GM23338 (cell line): ENCODE measurements at regions not wholly inside any gene's neighbourhood (a gene's known extent, or its start where the extent isn't known, plus 50 kb on each side); places are given as distances from the start of the nearest gene placed in this dataset.

Experiments used
- ATAC-seq: fragments of 200-7000 bp; cut with Tn5 transposase; 3 replicates; pipeline ENCODE4 v1.9.1; 2020
- DNase-seq: peaks from one replicate; pipeline ENCODE4 v3.0.0-alpha.2; 2015; ENCODE audit warnings: low spot score
- H2AFZ ChIP-seq: fragments of 200-600 bp; sonication (generic); 2 replicates; pipeline ENCODE4 v1.8.0; 2016; ENCODE audit warnings: antibody characterized with exemption, mild to moderate bottlenecking, moderate library complexity
- H3F3A ChIP-seq: fragments of 200-600 bp; sonication (generic); replicated peaks from 2 replicates; pipeline ENCODE4 v1.8.0; 2017; ENCODE audit warnings: antibody characterized with exemption, mixed run types, low read depth
- H3K27ac ChIP-seq: fragments of 200-600 bp; sonication (generic); 2 replicates; pipeline ENCODE4 v1.6.1; 2016; ENCODE audit warnings: low read depth
- H3K27me3 ChIP-seq: fragments of 200-600 bp; sonication (generic); 2 replicates; pipeline ENCODE4 v1.8.0; 2016; ENCODE audit warnings: mild to moderate bottlenecking, mixed run types, moderate library complexity; ENCODE audit not compliant: insufficient read depth
- H3K36me3 ChIP-seq: fragments of 200-600 bp; sonication (generic); 2 replicates; pipeline ENCODE4 v1.8.0; 2016; ENCODE audit warnings: mild to moderate bottlenecking; ENCODE audit not compliant: insufficient read depth
- H3K4me1 ChIP-seq: fragments of 200-600 bp; sonication (generic); 2 replicates; pipeline ENCODE4 v1.8.0; 2016; ENCODE audit warnings: mild to moderate bottlenecking, moderate library complexity; ENCODE audit not compliant: insufficient read depth
- H3K4me2 ChIP-seq: fragments of 200-600 bp; sonication (generic); 2 replicates; pipeline ENCODE4 v1.7.1; 2017; ENCODE audit warnings: mixed run types
- H3K4me3 ChIP-seq: fragments of 200-600 bp; sonication (generic); 2 replicates; pipeline ENCODE4 v1.6.1; 2016; ENCODE audit warnings: mixed run types
- H3K79me2 ChIP-seq: fragments of 200-600 bp; sonication (generic); replicated peaks from 2 replicates; pipeline ENCODE4 v1.8.0; 2017; ENCODE audit warnings: mild to moderate bottlenecking; ENCODE audit not compliant: insufficient read depth
- H3K9me2 ChIP-seq: fragments of 200-600 bp; sonication (generic); 2 replicates; pipeline ENCODE4 v1.8.0; 2017; ENCODE audit not compliant: insufficient read depth
- H4K20me1 ChIP-seq: fragments of 200-600 bp; sonication (generic); replicated peaks from 2 replicates; pipeline ENCODE4 v1.8.0; 2017; ENCODE audit warnings: mild to moderate bottlenecking; ENCODE audit not compliant: insufficient read depth
- H3K27ac Mint-ChIP-seq: 2 replicates; pipeline ENCODE4 v1.8.0; 2020; ENCODE audit warnings: inconsistent platforms, mild to moderate bottlenecking, moderate library complexity, mixed read lengths
- H3K27me3 Mint-ChIP-seq: 3 replicates; pipeline ENCODE4 v1.8.0; 2022; ENCODE audit warnings: low read depth, mild to moderate bottlenecking, moderate library complexity, mixed read lengths, inconsistent platforms; ENCODE audit not compliant: insufficient read depth, poor library complexity
- H3K36me3 Mint-ChIP-seq: 3 replicates; pipeline ENCODE4 v1.8.0; 2021; ENCODE audit warnings: low read depth, mild to moderate bottlenecking, inconsistent platforms, moderate library complexity, mixed read lengths
- H3K4me1 Mint-ChIP-seq: 3 replicates; pipeline ENCODE4 v1.8.0; 2020; ENCODE audit warnings: mild to moderate bottlenecking, inconsistent platforms, mixed read lengths
- H3K4me3 Mint-ChIP-seq: 3 replicates; pipeline ENCODE4 v1.8.0; 2021; ENCODE audit warnings: moderate library complexity, mild to moderate bottlenecking, inconsistent platforms, mixed read lengths
- H3K9me3 Mint-ChIP-seq: 3 replicates; pipeline ENCODE4 v1.8.0; 2020; ENCODE audit warnings: moderate library complexity, mild to moderate bottlenecking, inconsistent platforms, mixed read lengths
- CREB1 ChIP-seq: fragments of 250-450 bp; sonication (Bioruptor Pico); IDR thresholded peaks from 2 replicates; pipeline ENCODE4 v1.5.0; 2020; ENCODE audit warnings: low read depth, mild to moderate bottlenecking, moderate library complexity
- CTCF ChIP-seq, 2 experiments: fragments of 200-600 bp in 1 of 2; sonication (generic) in 1 of 2; conservative IDR thresholded peaks; 2 replicates each; pipeline versions ENCODE4 v1.5.1 to v1.6.1; 2016 to 2017; ENCODE audit warnings: antibody characterized with exemption in 2 of 2, low read depth in 2 of 2, mild to moderate bottlenecking in 2 of 2, moderate library complexity in 1 of 2
- EZH2 ChIP-seq: fragments of 200-600 bp; sonication (generic); IDR thresholded peaks from one replicate; pipeline ENCODE4 v1.8.0; 2017; ENCODE audit warnings: antibody characterized with exemption, mild to moderate bottlenecking, low read depth; ENCODE audit not compliant: unreplicated experiment
- JUNB ChIP-seq: IDR thresholded peaks from one replicate; pipeline ENCODE4 v1.6.1; 2016; ENCODE audit warnings: antibody characterized with exemption; ENCODE audit not compliant: unreplicated experiment
- POLR2AphosphoS5 ChIP-seq: IDR thresholded peaks from 2 replicates; pipeline ENCODE4 v1.6.1; 2016; ENCODE audit warnings: antibody characterized with exemption, low read depth
- REST ChIP-seq: IDR thresholded peaks from one replicate; pipeline ENCODE4 v1.6.1; 2018; ENCODE audit warnings: antibody characterized with exemption; ENCODE audit not compliant: unreplicated experiment
- ZNF114 ChIP-seq: fragments of 250-450 bp; sonication (Bioruptor Pico); IDR thresholded peaks from 2 replicates; pipeline ENCODE4 v1.5.0; 2020; ENCODE audit warnings: mild to moderate bottlenecking, moderate library complexity
- ZNF331 ChIP-seq: fragments of 250-450 bp; sonication (Bioruptor Pico); IDR thresholded peaks from 2 replicates; pipeline ENCODE4 v1.5.0; 2020; ENCODE audit warnings: low read depth, mild to moderate bottlenecking, moderate library complexity
- ZNF462 ChIP-seq: fragments of 250-450 bp; sonication (Bioruptor Pico); IDR thresholded peaks from 2 replicates; pipeline ENCODE4 v1.5.0; 2020; ENCODE audit warnings: mild to moderate bottlenecking, moderate library complexity

- no peak for TF ChIP-seq ZNF331 (CRISPR knock-in tag)
- TF ChIP-seq CREB1 (CRISPR knock-in tag), result no peak
- no peak for TF ChIP-seq POLR2AphosphoS5
- no peak for TF ChIP-seq ZNF114 (CRISPR knock-in tag)
- no peak for TF ChIP-seq CTCF (conservative IDR thresholded peaks at IDR 0.05; ENCODE audit: low read depth in 2 of 2)
Measured at GRCh38 chr3:75338342-75338741, 325.8 kb upstream of the FRG2C start (continued).

- Mint-ChIP-seq H3K27me3 (no peaks in the 10 kb centered on the region), H3K4me1 (peaks cover 10% of the 10 kb centered on the region; the same call in 2 of the 3 replicates), H3K36me3 (no peaks in the 10 kb centered on the region), H3K27ac (peak overlapping the region; percentile 19), H3K4me3 (peak overlapping the region; percentile 65; the same call in 2 of the 3 replicates), H3K9me3 (no peaks in the 10 kb centered on the region; the same call in 1 of the 3 replicates)
- no peaks in the 10 kb centered on the region for H3K4me1 ChIP-seq
- no peaks in the 10 kb centered on the region for H3K9me2 ChIP-seq
- H2AFZ ChIP-seq, result peak overlapping the region; percentile 72; the same call in 1 of the 2 replicates
- H3K27ac ChIP-seq, result no peak overlapping the region
- DNase-seq (peak; percentile 74), ATAC-seq (peak; percentile 98)
- peak overlapping the region; percentile 34; the same call in 1 of the 2 replicates for H3K4me3 ChIP-seq
- no peaks in the 10 kb centered on the region for H3K27me3 ChIP-seq
- peak overlapping the region; percentile 70 for H3K4me2 ChIP-seq
- H3K79me2 ChIP-seq, result no peaks in the 10 kb centered on the region
- H4K20me1 ChIP-seq, result no peaks in the 10 kb centered on the region
- H3K36me3 ChIP-seq, result no peaks in the 10 kb centered on the region
- H3F3A ChIP-seq, result no peaks in the 10 kb centered on the region
- TF ChIP-seq CTCF (conservative IDR thresholded peaks at IDR 0.05; ENCODE audit: low read depth in 2 of 2) (peak; percentile 46 to 75), ZNF462 (no peak), JUNB (no peak), REST (no peak), EZH2 (no peak), CREB1 (CRISPR knock-in tag) (no peak), POLR2AphosphoS5 (no peak), ZNF114 (CRISPR knock-in tag) (no peak)
Measured at GRCh38 chr3:75341324-75342067, 322.6 kb upstream of the FRG2C start.
